B cell (primary cell): ENCODE measurements at regions not wholly inside any gene's neighbourhood (a gene's known extent, or its start where the extent isn't known, plus 50 kb on each side); places are given as distances from the start of the nearest gene placed in this dataset.
"Not testable (repeated sequence)": the region's sequence is repeated elsewhere in the genome, so short reads cannot be mapped to it uniquely, and the experiment has no call there.

Experiments used
- ATAC-seq: fragments of 200-7000 bp; cut with Tn5 transposase; one replicate; pipeline ENCODE4 v1.10.0; 2021; ENCODE audit warnings: low read depth, mild to moderate bottlenecking, moderate number of reproducible peaks, moderate library complexity
- CTCF ChIA-PET: fragments of 350-600 bp; sonication (Branson Sonifier 250); formaldehyde crosslinking; loops from one replicate; lab custom pipeline; 2021; ENCODE audit warnings: antibody characterized with exemption, inconsistent platforms; lab: Charles Lee
- POLR2A ChIA-PET: fragments of 350-600 bp; sonication (Branson Sonifier 250); formaldehyde crosslinking; loops from one replicate; lab custom pipeline; 2021; ENCODE audit warnings: antibody characterized with exemption; lab: Charles Lee
- DNase-seq: peaks from one replicate; pipeline ENCODE4 v3.0.0; 2013
- H2AFZ ChIP-seq: 2 replicates; pipeline ENCODE4 v1.6.1; 2012; ENCODE audit warnings: mild to moderate bottlenecking, low read depth, low read length; ENCODE audit not compliant: insufficient read depth, poor library complexity, severe bottlenecking
- H3K27ac ChIP-seq, 2 donors: 1 replicate in 1 of 2; 2 replicates in 1 of 2; pipeline ENCODE4 v1.5.1; 2012 to 2013; ENCODE audit warnings: low read length in 2 of 2, mild to moderate bottlenecking in 2 of 2, moderate library complexity in 1 of 2
- H3K27me3 ChIP-seq, 4 experiments: fragments of 200-600 bp in 1 of 4; sonication (generic) in 1 of 4; replicated peaks in 1 of 4; 1 replicate in 2 of 4; 2 replicates in 2 of 4; pipeline versions ENCODE4 v1.6.1 to v1.7.0; 2013 to 2016; ENCODE audit warnings: low read length in 3 of 4, mild to moderate bottlenecking in 2 of 4, mixed read lengths in 1 of 4, moderate library complexity in 1 of 4; ENCODE audit not compliant: insufficient read depth in 4 of 4, control insufficient read depth in 3 of 4; ENCODE audit errors: control extremely low read depth in 1 of 4
- H3K36me3 ChIP-seq, 2 experiments: replicated peaks in 1 of 2; 1 replicate in 1 of 2; 2 replicates in 1 of 2; pipeline versions ENCODE4 v1.6.1 to v1.7.1; 2013; ENCODE audit warnings: low read length in 1 of 2; ENCODE audit not compliant: insufficient read depth in 2 of 2, control insufficient read depth in 1 of 2; ENCODE audit errors: control extremely low read depth in 1 of 2, extremely low read depth in 1 of 2
- H3K4me1 ChIP-seq, 2 donors: fragments of 200-600 bp in 1 of 2; sonication (generic) in 1 of 2; 1 replicate in 1 of 2; 2 replicates in 1 of 2; pipeline versions ENCODE4 v1.5.1 to v1.6.1; 2013 to 2017; ENCODE audit warnings: low read length in 2 of 2; ENCODE audit not compliant: control insufficient read depth in 2 of 2, insufficient read depth in 2 of 2
- H3K4me2 ChIP-seq: replicated peaks from 2 replicates; pipeline ENCODE3; 2012; ENCODE audit warnings: mild to moderate bottlenecking, low read depth, low read length; ENCODE audit not compliant: poor library complexity, severe bottlenecking
- H3K4me3 ChIP-seq, 5 experiments: fragments of 200-600 bp in 1 of 5; sonication (generic) in 1 of 5; 1 replicate in 3 of 5; 2 replicates in 2 of 5; pipeline versions ENCODE4 v1.5.1 to v1.7.0; 2011 to 2016; ENCODE audit warnings: low read length in 4 of 5, mild to moderate bottlenecking in 4 of 5, low read depth in 2 of 5, control low read depth in 1 of 5, moderate library complexity in 1 of 5; ENCODE audit not compliant: insufficient read depth in 1 of 5; ENCODE audit errors: control extremely low read depth in 1 of 5, extremely low read depth in 1 of 5
- H3K79me2 ChIP-seq: fragments of 200-600 bp; sonication (generic); one replicate; pipeline ENCODE4 v1.6.0; 2016; ENCODE audit warnings: low read length; ENCODE audit not compliant: control insufficient read depth, insufficient read depth
- H3K9ac ChIP-seq: fragments of 200-600 bp; sonication (generic); 2 replicates; pipeline ENCODE4 v1.6.1; 2017; ENCODE audit warnings: mild to moderate bottlenecking, low read length, moderate library complexity
- H3K9me3 ChIP-seq, 3 donors: one replicate each; pipeline versions ENCODE4 v1.6.1 to v1.7.1; 2013; ENCODE audit warnings: low read length in 2 of 3; ENCODE audit not compliant: control insufficient read depth in 2 of 3, insufficient read depth in 1 of 3; ENCODE audit errors: control extremely low read depth in 1 of 3
- H4K20me1 ChIP-seq: 2 replicates; pipeline ENCODE4 v1.6.0; 2012; ENCODE audit warnings: mild to moderate bottlenecking, low read length; ENCODE audit not compliant: insufficient read depth, control insufficient read depth, poor library complexity, severe bottlenecking
- H3K27ac Mint-ChIP-seq: one replicate; pipeline ENCODE4 v1.8.0; 2021; ENCODE audit warnings: mixed read lengths
- H3K27me3 Mint-ChIP-seq: one replicate; pipeline ENCODE4 v1.8.0; 2021; ENCODE audit warnings: mixed read lengths
- H3K4me1 Mint-ChIP-seq: one replicate; pipeline ENCODE4 v1.8.0; 2021; ENCODE audit warnings: mixed read lengths
- H3K4me3 Mint-ChIP-seq: one replicate; pipeline ENCODE4 v1.8.0; 2021; ENCODE audit warnings: mixed read lengths
- H3K9me3 Mint-ChIP-seq: one replicate; pipeline ENCODE4 v1.8.0; 2022; ENCODE audit warnings: mixed read lengths; ENCODE audit not compliant: insufficient read depth
- EZH2 ChIP-seq: IDR thresholded peaks from 2 replicates; pipeline ENCODE4 v1.6.1; 2012; ENCODE audit warnings: borderline replicate concordance, low read depth, mild to moderate bottlenecking, moderate library complexity, low read length; ENCODE audit not compliant: insufficient read depth, poor library complexity, severe bottlenecking
- WGBS: methylation state at CpG from one replicate; pipeline ENCODE4 v1.1.5; 2013; ENCODE audit warnings: missing lambda C conversion rate; ENCODE audit not compliant: insufficient coverage; 5-methylcytosine and 5-hydroxymethylcytosine counted together
- intact Hi-C: fragments of 100-400 bp; cut with micrococcal nuclease; formaldehyde crosslinking; loops from one replicate; pipeline ENCODE4 v1.10.0; 2022
- TF ChIP-seq, protein P1 (sequence below): fragments of 200-600 bp; IDR thresholded peaks from one replicate; pipeline ENCODE4 v1.8.0; 2022; ENCODE audit warnings: antibody characterized with exemption, mild to moderate bottlenecking

DNA sequence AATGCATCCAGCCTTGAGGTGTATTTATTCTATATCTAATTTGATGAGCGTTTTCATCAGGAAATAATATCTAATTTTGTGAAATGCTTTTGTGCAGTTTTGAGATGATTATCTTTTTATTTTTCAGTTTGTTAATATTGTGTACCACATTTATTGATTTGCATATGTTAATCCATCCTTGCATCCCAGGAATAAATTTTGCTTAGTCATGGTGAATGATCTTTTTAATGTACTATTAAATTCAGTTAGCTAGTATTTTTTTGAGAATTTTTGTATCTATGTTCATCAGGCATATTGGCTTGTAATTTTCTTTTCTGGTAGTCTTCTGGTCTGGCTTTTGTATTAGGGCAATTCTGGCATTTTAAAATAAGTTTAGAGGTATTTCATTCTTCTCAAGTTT, 697.5 kb upstream of the ADGRL4 start:
- no peak overlapping the region for H3K9ac ChIP-seq
- no peaks in the 10 kb centered on the region for H4K20me1 ChIP-seq
- no peaks in the 10 kb centered on the region for H3K4me1 ChIP-seq
- TF ChIP-seq EZH2: no peak
- TF ChIP-seq, protein P1, sequence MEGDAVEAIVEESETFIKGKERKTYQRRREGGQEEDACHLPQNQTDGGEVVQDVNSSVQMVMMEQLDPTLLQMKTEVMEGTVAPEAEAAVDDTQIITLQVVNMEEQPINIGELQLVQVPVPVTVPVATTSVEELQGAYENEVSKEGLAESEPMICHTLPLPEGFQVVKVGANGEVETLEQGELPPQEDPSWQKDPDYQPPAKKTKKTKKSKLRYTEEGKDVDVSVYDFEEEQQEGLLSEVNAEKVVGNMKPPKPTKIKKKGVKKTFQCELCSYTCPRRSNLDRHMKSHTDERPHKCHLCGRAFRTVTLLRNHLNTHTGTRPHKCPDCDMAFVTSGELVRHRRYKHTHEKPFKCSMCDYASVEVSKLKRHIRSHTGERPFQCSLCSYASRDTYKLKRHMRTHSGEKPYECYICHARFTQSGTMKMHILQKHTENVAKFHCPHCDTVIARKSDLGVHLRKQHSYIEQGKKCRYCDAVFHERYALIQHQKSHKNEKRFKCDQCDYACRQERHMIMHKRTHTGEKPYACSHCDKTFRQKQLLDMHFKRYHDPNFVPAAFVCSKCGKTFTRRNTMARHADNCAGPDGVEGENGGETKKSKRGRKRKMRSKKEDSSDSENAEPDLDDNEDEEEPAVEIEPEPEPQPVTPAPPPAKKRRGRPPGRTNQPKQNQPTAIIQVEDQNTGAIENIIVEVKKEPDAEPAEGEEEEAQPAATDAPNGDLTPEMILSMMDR: no peak
- H3K27me3 Mint-ChIP-seq: no peaks in the 10 kb centered on the region
- ATAC-seq (no peak), DNase-seq (no peak)
- WGBS: no CpG with 5 or more reads among the region's 1 CpG
- CTCF ChIA-PET: no interaction called here
- intact Hi-C loops: no loop called here
- no peak overlapping the region for H3K4me3 Mint-ChIP-seq
- no peak overlapping the region for H3K27ac Mint-ChIP-seq
- H3K9me3 ChIP-seq: peaks cover 0 to 8% (median 0%) of the 10 kb centered on the region in 3 donors
- H3K4me1 Mint-ChIP-seq: peaks cover 18% of the 10 kb centered on the region
- no peak overlapping the region for H3K4me2 ChIP-seq
- POLR2A ChIA-PET: no interaction called here
- H2AFZ ChIP-seq: no peak overlapping the region
- H3K4me3 ChIP-seq: no peak overlapping the region
- H3K27me3 ChIP-seq: no peaks in the 10 kb centered on the region
- no peaks in the 10 kb centered on the region for H3K79me2 ChIP-seq
- no peak overlapping the region for H3K27ac ChIP-seq
- H3K36me3 ChIP-seq: no peaks in the 10 kb centered on the region
- H3K9me3 Mint-ChIP-seq: no peaks in the 10 kb centered on the region

DNA sequence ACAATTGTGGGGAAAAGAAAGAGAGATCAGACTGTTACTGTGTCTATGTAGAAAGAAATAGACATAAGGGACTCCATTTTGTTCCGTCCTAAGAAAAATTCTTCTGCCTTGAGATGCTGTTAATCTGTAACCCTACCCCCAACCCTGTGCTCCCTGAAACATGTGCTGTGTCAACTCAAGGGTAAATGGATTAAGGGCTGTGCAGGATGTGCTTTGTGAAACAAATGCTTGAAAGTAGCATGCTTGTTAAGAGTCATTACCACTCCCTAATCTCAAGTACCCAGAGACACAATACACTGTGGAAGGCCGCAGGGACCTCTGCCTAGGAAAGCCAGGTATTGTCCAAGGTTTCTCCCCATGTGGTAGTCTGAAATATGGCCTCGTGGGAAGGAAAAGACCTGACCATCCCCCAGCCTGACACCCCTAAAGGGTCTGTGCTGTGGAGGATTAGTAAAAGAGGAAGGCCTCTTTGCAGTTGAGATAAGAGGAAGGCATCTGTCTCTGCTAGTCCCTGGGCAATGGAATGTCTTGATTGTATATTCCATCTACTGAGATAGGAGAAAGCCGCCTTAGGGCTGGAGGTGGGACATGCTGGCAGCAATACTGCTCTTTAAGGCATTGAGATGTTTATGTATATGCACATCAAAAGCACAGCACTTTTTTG, 695.9 kb upstream of the ADGRL4 start:
- H3K9ac ChIP-seq, POLR2A ChIA-PET, H4K20me1 ChIP-seq, CTCF ChIA-PET, H3K9me3 Mint-ChIP-seq, H3K4me2 ChIP-seq, DNase-seq, H3K27ac Mint-ChIP-seq, H3K36me3 ChIP-seq, intact Hi-C loops, H3K4me3 Mint-ChIP-seq, H2AFZ ChIP-seq, H3K27me3 ChIP-seq, H3K9me3 ChIP-seq, H3K27me3 Mint-ChIP-seq, H3K4me1 Mint-ChIP-seq, H3K4me3 ChIP-seq, H3K79me2 ChIP-seq, H3K4me1 ChIP-seq, H3K27ac ChIP-seq, ATAC-seq: not testable (repeated sequence)
- no CpG with 5 or more reads among the region's 4 CpGs for WGBS
